ENCODE measurements at regions not wholly inside any gene's neighbourhood (a gene's known extent, or its start where the extent isn't known, plus 50 kb on each side); places are given as distances from the start of the nearest gene placed in this dataset.
A peak's percentile ranks its signal among the peaks of the same experiment; 100 is the strongest.

DNA sequence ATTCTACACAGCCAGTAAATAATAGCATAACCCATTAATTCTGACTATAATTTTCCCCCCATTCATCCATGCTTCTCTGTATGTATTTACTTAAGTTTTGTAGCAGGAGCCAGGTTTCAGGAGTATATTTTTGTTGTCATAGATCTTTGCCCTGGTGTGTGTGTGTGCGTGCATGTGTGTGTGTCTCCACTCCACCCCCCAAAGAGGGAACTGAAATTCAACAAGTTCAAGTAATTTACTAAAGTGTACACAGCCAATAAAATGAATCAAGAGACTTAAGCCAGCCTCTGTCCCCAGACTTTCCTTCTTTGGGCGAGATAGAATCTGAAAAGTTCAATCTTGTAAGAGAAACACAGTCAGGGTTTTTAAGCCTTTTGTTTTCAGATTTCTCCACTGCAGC lies 792.0 kb downstream of the MED13L start:
- TF ChIP-seq, protein P1, sequence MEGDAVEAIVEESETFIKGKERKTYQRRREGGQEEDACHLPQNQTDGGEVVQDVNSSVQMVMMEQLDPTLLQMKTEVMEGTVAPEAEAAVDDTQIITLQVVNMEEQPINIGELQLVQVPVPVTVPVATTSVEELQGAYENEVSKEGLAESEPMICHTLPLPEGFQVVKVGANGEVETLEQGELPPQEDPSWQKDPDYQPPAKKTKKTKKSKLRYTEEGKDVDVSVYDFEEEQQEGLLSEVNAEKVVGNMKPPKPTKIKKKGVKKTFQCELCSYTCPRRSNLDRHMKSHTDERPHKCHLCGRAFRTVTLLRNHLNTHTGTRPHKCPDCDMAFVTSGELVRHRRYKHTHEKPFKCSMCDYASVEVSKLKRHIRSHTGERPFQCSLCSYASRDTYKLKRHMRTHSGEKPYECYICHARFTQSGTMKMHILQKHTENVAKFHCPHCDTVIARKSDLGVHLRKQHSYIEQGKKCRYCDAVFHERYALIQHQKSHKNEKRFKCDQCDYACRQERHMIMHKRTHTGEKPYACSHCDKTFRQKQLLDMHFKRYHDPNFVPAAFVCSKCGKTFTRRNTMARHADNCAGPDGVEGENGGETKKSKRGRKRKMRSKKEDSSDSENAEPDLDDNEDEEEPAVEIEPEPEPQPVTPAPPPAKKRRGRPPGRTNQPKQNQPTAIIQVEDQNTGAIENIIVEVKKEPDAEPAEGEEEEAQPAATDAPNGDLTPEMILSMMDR (IDR thresholded peaks at IDR 0.05; ENCODE audit: unreplicated experiment), result no peak
- peaks cover 3% of the 10 kb centered on the region for H3K36me3 Mint-ChIP-seq
- no peak overlapping the region for H3K4me3 Mint-ChIP-seq
- peaks cover 18% of the 10 kb centered on the region for H3K4me1 Mint-ChIP-seq
- H3K27ac Mint-ChIP-seq, result peak overlapping the region; percentile 83
- H3K27me3 Mint-ChIP-seq (ENCODE audit: low read depth), result no peaks in the 10 kb centered on the region
- peaks cover 23% of the 10 kb centered on the region for H3K9me3 Mint-ChIP-seq
- DNase-seq (ENCODE audit: low spot score in 2 of 2, unreplicated experiment in 2 of 2), result no peak

DNA sequence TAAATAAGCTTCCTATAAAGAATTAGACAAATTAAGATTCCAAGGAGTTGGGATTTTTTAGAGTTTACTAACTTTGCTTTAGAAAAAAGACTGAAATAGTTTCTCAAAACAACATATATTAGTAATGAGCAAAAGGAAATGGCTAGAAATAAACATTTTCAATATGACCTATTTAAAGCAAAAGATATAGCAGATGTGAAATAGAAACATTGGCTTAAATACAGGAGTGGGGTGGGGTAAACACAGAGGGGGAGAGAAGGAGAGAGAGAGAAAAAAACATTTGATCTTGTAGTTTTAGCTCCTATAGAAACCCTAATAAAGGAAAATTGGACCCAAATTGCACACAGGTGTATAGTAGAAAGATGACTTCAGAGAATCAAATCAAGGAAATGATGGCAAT lies 794.5 kb downstream of the MED13L start:
- H3K27me3 Mint-ChIP-seq (ENCODE audit: low read depth), result no peaks in the 10 kb centered on the region
- peaks cover 18% of the 10 kb centered on the region for H3K4me1 Mint-ChIP-seq
- no peak overlapping the region for H3K27ac Mint-ChIP-seq
- peaks cover 24% of the 10 kb centered on the region for H3K9me3 Mint-ChIP-seq
- no peak overlapping the region for H3K4me3 Mint-ChIP-seq
- no peak for DNase-seq (ENCODE audit: low spot score in 2 of 2, unreplicated experiment in 2 of 2)
- TF ChIP-seq, protein P1 (IDR thresholded peaks at IDR 0.05; ENCODE audit: unreplicated experiment), result no peak
- peaks cover 3% of the 10 kb centered on the region for H3K36me3 Mint-ChIP-seq

DNA sequence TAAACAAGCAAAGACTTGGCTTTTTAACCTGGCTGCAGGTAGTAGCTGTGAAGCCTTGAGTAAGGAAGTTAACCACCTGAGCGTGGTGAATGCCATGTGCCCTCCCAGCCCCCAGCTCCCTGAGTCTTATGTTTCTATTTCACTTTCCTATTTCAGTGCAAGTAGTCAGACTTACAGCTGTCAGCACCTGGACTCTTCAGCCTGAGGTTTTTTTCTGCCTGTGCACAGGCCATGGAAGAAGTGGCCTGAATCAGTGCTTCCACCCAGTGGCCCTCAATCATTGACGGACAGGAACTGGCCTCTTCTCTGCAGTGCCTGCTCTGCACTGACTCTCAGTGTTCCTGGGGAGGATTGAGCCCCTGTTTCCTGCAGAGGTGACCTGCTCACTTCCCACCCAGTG lies 796.4 kb downstream of the MED13L start:
- no peak for DNase-seq (ENCODE audit: low spot score in 2 of 2, unreplicated experiment in 2 of 2)
- Mint-ChIP-seq H3K9me3 (peaks cover 32% of the 10 kb centered on the region), H3K27ac (no peak overlapping the region), H3K4me3 (no peak overlapping the region), H3K4me1 (peaks cover 12% of the 10 kb centered on the region), H3K36me3 (peaks cover 5% of the 10 kb centered on the region), H3K27me3 (ENCODE audit: low read depth) (no peaks in the 10 kb centered on the region)
- TF ChIP-seq, protein P1 (IDR thresholded peaks at IDR 0.05; ENCODE audit: unreplicated experiment), result no peak

DNA sequence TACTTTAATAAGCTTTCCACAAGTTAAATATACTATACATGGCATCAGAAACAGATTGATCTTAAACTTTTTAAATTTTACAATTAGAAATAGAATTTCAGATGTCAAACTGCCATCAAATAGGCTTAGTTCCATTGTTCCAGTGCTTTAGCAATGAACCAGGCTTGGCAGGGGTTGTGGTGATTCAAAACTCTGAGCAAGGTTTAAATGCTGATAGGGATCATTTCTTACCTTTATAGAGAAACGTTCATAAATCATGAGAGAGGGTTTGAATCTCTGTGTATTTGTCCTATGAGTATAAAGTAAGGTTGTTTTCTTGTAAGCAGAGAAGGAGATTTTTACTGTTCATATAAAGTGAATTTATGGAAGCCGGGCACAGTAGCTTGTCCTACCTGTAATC lies 794.5 kb upstream of the TBX3 start:
- Mint-ChIP-seq H3K36me3 (peaks cover 4% of the 10 kb centered on the region), H3K4me1 (peaks cover 17% of the 10 kb centered on the region), H3K27ac (peak overlapping the region; percentile 37), H3K9me3 (peaks cover 20% of the 10 kb centered on the region), H3K4me3 (no peak overlapping the region), H3K27me3 (ENCODE audit: low read depth) (no peaks in the 10 kb centered on the region)
- no peak for DNase-seq (ENCODE audit: low spot score in 2 of 2, unreplicated experiment in 2 of 2)
- TF ChIP-seq, protein P1 (IDR thresholded peaks at IDR 0.05; ENCODE audit: unreplicated experiment), result no peak

DNA sequence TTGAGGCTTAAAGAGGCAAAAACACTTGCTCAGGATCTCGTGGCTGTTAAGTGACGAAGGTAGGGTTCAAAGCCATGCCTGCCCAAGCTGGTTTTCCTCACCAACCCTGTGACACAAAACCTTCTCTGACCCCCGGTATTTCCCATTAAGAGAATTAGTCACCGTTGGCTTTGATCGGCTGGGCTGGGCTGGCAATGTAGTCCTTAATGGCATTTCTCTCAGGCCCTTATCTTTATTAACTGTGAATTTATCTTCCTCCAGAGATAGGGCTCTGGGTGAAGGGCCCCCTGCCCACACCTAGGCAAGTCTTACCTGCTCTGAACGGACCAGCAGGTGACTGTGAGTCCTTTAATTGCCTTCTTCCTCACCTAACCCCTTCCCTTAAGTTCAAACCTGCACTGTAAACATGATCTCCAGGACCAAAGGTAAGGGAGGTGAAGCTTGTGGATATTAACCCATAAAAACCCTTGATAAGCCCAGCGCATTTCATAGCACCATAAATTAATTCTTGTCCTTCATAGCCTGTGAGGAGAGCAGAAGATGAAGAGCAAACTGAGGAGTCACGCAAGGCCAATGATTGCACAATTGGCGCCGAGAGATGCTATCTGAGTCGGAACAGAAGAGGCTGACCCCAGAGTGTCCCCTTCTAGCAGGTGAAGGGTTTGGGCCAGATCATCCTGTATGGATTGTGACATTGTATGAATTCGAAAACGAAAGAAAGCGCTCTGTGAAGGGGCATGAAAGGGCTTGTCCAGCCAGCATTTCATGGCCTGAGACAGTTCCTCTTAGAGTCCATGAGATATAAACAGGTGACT lies 790.8 kb upstream of the TBX3 start:
- Mint-ChIP-seq H3K4me3 (no peak overlapping the region), H3K27me3 (ENCODE audit: low read depth) (no peaks in the 10 kb centered on the region), H3K9me3 (peaks cover 17% of the 10 kb centered on the region), H3K27ac (peak overlapping the region; percentile 30), H3K4me1 (peaks cover 17% of the 10 kb centered on the region), H3K36me3 (peaks cover 4% of the 10 kb centered on the region)
- TF ChIP-seq, protein P1 (IDR thresholded peaks at IDR 0.05; ENCODE audit: unreplicated experiment), result no peak
- DNase-seq (ENCODE audit: low spot score in 2 of 2, unreplicated experiment in 2 of 2), result no peak
